Progenitor cell of endocrine pancreas (in vitro differentiated cells): ENCODE measurements at regions not wholly inside any gene's neighbourhood (a gene's known extent, or its start where the extent isn't known, plus 50 kb on each side); places are given as distances from the start of the nearest gene placed in this dataset.
"Not testable (repeated sequence)": the region's sequence is repeated elsewhere in the genome, so short reads cannot be mapped to it uniquely, and the experiment has no call there.

Source experiments
- DNase-seq: peaks from one replicate; pipeline ENCODE4 v3.0.0; 2021; ENCODE audit warnings: low spot score; ENCODE audit not compliant: unreplicated experiment
- H3K27ac Mint-ChIP-seq: 2 replicates; pipeline ENCODE4 v1.8.0; 2021; ENCODE audit warnings: mild to moderate bottlenecking, moderate library complexity, mixed read lengths
- H3K27me3 Mint-ChIP-seq: 2 replicates; pipeline ENCODE4 v1.8.0; 2021; ENCODE audit warnings: mixed read lengths
- H3K36me3 Mint-ChIP-seq: 2 replicates; pipeline ENCODE4 v1.8.0; 2022; ENCODE audit warnings: mixed read lengths; ENCODE audit not compliant: insufficient read depth
- H3K4me1 Mint-ChIP-seq: 2 replicates; pipeline ENCODE4 v1.8.0; 2021; ENCODE audit warnings: low read depth, mixed read lengths
- H3K4me3 Mint-ChIP-seq: 2 replicates; pipeline ENCODE4 v1.8.0; 2021; ENCODE audit warnings: low read depth, mild to moderate bottlenecking, moderate library complexity, mixed read lengths
- H3K9me3 Mint-ChIP-seq: 2 replicates; pipeline ENCODE4 v1.8.0; 2021; ENCODE audit warnings: low read depth, mixed read lengths
- TF ChIP-seq, protein P1 (sequence below): fragments of 200-600 bp; sonication (generic); IDR thresholded peaks from one replicate; pipeline ENCODE4 v1.5.0; 2021; ENCODE audit warnings: antibody characterized with exemption, mild to moderate bottlenecking; ENCODE audit not compliant: unreplicated experiment

GRCh38 chr6:113017353-113017752, 670.2 kb downstream of the RFPL4B start:
- no peaks in the 10 kb centered on the region for H3K4me1 Mint-ChIP-seq
- no peaks in the 10 kb centered on the region for H3K27me3 Mint-ChIP-seq
- no peak for DNase-seq
- peaks cover 3% of the 10 kb centered on the region for H3K9me3 Mint-ChIP-seq
- TF ChIP-seq, protein P1, sequence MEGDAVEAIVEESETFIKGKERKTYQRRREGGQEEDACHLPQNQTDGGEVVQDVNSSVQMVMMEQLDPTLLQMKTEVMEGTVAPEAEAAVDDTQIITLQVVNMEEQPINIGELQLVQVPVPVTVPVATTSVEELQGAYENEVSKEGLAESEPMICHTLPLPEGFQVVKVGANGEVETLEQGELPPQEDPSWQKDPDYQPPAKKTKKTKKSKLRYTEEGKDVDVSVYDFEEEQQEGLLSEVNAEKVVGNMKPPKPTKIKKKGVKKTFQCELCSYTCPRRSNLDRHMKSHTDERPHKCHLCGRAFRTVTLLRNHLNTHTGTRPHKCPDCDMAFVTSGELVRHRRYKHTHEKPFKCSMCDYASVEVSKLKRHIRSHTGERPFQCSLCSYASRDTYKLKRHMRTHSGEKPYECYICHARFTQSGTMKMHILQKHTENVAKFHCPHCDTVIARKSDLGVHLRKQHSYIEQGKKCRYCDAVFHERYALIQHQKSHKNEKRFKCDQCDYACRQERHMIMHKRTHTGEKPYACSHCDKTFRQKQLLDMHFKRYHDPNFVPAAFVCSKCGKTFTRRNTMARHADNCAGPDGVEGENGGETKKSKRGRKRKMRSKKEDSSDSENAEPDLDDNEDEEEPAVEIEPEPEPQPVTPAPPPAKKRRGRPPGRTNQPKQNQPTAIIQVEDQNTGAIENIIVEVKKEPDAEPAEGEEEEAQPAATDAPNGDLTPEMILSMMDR: no peak
- no peaks in the 10 kb centered on the region for H3K36me3 Mint-ChIP-seq
- no peak overlapping the region for H3K4me3 Mint-ChIP-seq
- no peak overlapping the region for H3K27ac Mint-ChIP-seq

DNA sequence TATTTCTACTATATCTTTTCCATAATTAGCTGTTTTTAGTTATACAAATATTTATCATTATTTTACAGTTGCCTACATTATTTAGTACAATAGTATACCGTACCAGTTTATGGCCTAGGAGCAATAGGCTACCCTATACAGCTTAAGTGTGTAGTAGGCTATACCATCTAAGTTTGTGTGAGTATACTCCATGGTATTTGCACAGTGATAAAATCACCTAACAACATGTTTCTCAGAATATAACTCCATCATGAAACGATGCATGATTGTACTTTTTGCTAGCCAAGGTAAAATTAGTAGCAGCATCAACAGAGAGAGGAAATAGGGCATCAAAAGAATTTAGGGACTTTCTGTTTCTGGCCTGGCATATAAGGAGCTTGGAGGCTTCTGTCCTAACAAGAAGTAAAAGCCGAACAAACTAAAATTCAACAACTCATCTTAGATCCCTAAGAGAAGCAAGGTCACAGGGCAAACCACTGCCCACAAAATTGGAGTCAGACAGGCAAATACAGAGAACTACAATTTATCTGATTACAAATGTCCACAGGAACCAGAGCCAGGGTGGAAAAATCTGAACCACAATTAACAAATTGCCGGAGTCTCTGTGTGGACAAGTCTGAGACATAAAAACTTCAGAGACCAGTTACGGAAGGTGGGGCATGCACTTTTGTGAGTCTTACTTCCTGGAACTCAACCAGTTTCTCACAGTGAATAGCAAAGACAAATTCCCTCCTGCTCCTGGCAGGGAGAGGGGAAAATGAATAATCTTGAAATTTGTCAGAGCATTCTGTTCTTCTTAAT, 671.4 kb downstream of the RFPL4B start:
- Mint-ChIP-seq H3K9me3 (peaks cover 3% of the 10 kb centered on the region), H3K4me1 (no peaks in the 10 kb centered on the region), H3K27ac (no peak overlapping the region), H3K4me3 (no peak overlapping the region), H3K36me3 (no peaks in the 10 kb centered on the region), H3K27me3 (no peaks in the 10 kb centered on the region)
- DNase-seq: no peak
- TF ChIP-seq, protein P1: no peak

DNA sequence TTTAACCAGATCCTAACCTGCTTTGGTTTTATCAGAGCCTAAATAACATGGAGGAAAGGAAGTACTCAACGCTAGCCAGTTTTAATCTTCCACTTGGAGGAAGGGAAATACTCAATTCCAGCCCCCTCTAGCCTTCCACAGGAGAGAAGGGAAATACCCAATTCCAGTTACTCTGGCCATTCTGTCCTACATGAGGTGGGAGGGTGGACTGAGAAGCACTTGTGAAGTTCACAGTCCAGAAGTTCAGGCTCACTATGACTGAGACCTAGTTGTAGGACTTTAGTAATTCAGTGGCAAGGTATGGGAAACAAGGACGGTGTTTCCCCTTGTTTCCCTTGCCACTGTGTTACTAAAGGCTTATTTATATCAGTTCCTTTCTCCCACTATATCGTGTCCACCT, 672.0 kb downstream of the RFPL4B start:
- Mint-ChIP-seq H3K9me3 (peaks cover 3% of the 10 kb centered on the region), H3K27ac (no peak overlapping the region), H3K36me3 (no peaks in the 10 kb centered on the region), H3K27me3 (no peaks in the 10 kb centered on the region), H3K4me3 (no peak overlapping the region), H3K4me1 (no peaks in the 10 kb centered on the region)
- TF ChIP-seq, protein P1: no peak
- no peak for DNase-seq

- H3K27me3 Mint-ChIP-seq: peaks cover 3% of the 10 kb centered on the region
- no peaks in the 10 kb centered on the region for H3K4me1 Mint-ChIP-seq
- DNase-seq: no peak
- H3K36me3 Mint-ChIP-seq: no peaks in the 10 kb centered on the region
- peaks cover 10% of the 10 kb centered on the region for H3K9me3 Mint-ChIP-seq
- H3K27ac Mint-ChIP-seq: no peak overlapping the region
- TF ChIP-seq, protein P1: no peak
- H3K4me3 Mint-ChIP-seq: no peak overlapping the region
Observed at GRCh38 chr6:113027780-113028179, 680.6 kb downstream of the RFPL4B start.

DNA sequence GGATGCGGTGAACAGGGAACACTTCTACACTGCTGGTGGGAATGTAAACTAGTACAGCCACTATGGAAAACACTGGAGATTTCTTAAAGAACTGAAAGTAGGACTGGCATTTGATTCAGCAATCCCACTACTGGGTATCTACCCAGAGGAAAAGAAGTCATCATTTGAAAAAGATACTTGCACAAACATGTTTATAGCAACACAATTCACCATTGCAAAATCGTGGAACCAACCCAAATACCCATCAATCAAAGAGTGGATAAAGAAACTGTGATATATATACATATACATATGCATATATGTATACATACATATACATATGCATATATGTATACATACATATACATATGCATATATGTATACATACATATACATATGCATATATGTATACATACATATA, 682.0 kb downstream of the RFPL4B start:
- not testable (repeated sequence) for H3K4me1 Mint-ChIP-seq, H3K36me3 Mint-ChIP-seq

More for the DNA sequence above, 682.0 kb downstream of the RFPL4B start:
- DNase-seq, H3K27me3 Mint-ChIP-seq, H3K4me3 Mint-ChIP-seq, H3K27ac Mint-ChIP-seq: not testable (repeated sequence)
- peaks cover 10% of the 10 kb centered on the region for H3K9me3 Mint-ChIP-seq
